NCI-H2107 (cell line): ENCODE measurements at regions not wholly inside any gene's neighbourhood (a gene's known extent, or its start where the extent isn't known, plus 50 kb on each side); places are given as distances from the start of the nearest gene placed in this dataset.

Source experiments
- DNase-seq: peaks from one replicate; lab custom pipeline; 2025; lab: John Stamatoyannopoulos, UW

GRCh38 chr1:98034505-98034904, 113.7 kb upstream of the DPYD start:
- peak; percentile 23 for DNase-seq

- no peak for DNase-seq
These were observed 112.1 kb upstream of the DPYD start for GRCh38 chr1:98032958-98033357.

- no peak for DNase-seq
These were observed 110.1 kb upstream of the DPYD start for GRCh38 chr1:98030976-98031375.

GRCh38 chr1:98030483-98030882, 109.6 kb upstream of the DPYD start:
- DNase-seq, result no peak

GRCh38 chr1:98028800-98029199, 108.0 kb upstream of the DPYD start:
- DNase-seq, result no peak

GRCh38 chr1:98027103-98027705, 106.4 kb upstream of the DPYD start:
- DNase-seq, result no peak

- no peak for DNase-seq
These were observed 105.0 kb upstream of the DPYD start for GRCh38 chr1:98025858-98026257.

GRCh38 chr1:98021126-98021525, 100.3 kb upstream of the DPYD start:
- DNase-seq, result no peak

- DNase-seq, result no peak
These were observed 98.9 kb upstream of the DPYD start for GRCh38 chr1:98019747-98020146.

GRCh38 chr1:98018074-98018473, 97.2 kb upstream of the DPYD start:
- DNase-seq, result no peak

GRCh38 chr1:98017184-98017583, 96.3 kb upstream of the DPYD start:
- no peak for DNase-seq

GRCh38 chr1:98008373-98008772, 87.5 kb upstream of the DPYD start:
- DNase-seq, result no peak

GRCh38 chr1:98005326-98006010, 84.6 kb upstream of the DPYD start:
- DNase-seq, result no peak

GRCh38 chr1:98003442-98003841, 82.6 kb upstream of the DPYD start:
- no peak for DNase-seq

GRCh38 chr1:98002288-98002687, 81.5 kb upstream of the DPYD start:
- DNase-seq, result no peak

- DNase-seq, result no peak
These were observed 80.9 kb upstream of the DPYD start for GRCh38 chr1:98001764-98002163.

GRCh38 chr1:97999320-97999719, 78.5 kb upstream of the DPYD start:
- no peak for DNase-seq

GRCh38 chr1:97996880-97997279, 76.0 kb upstream of the DPYD start:
- no peak for DNase-seq

GRCh38 chr1:97989094-97989680, 68.4 kb upstream of the DPYD start:
- no peak for DNase-seq

- DNase-seq, result no peak
These were observed 65.5 kb upstream of the DPYD start for GRCh38 chr1:97986041-97987005.

GRCh38 chr1:97983126-97983525, 62.3 kb upstream of the DPYD start:
- DNase-seq, result no peak

GRCh38 chr1:97980530-97980929, 59.7 kb upstream of the DPYD start:
- DNase-seq, result no peak

- DNase-seq, result no peak
These were observed 56.0 kb upstream of the DPYD start for GRCh38 chr1:97976801-97977200.
